Left ventricle myocardium inferior (tissue), 1 donor: ENCODE measurements at regions not wholly inside any gene's neighbourhood (a gene's known extent, or its start where the extent isn't known, plus 50 kb on each side); places are given as distances from the start of the nearest gene placed in this dataset.

Experiments used
- DNase-seq: peaks from one replicate; pipeline ENCODE4 v3.0.0-alpha.2; 2020
- H3K27ac ChIP-seq: fragments of 200-600 bp; replicated peaks from 2 replicates; pipeline ENCODE4 v1.8.0; 2021
- H3K27me3 ChIP-seq: fragments of 200-600 bp; 2 replicates; pipeline ENCODE4 v1.8.0; 2021; ENCODE audit warnings: low read depth
- H3K36me3 ChIP-seq: fragments of 200-600 bp; 2 replicates; pipeline ENCODE4 v1.8.0; 2021
- H3K4me1 ChIP-seq: fragments of 200-600 bp; 2 replicates; pipeline ENCODE4 v1.8.0; 2021
- H3K4me3 ChIP-seq: fragments of 200-600 bp; 2 replicates; pipeline ENCODE4 v1.8.0; 2021; ENCODE audit warnings: mild to moderate bottlenecking, moderate library complexity
- H3K9me3 ChIP-seq: fragments of 200-600 bp; replicated peaks from 2 replicates; pipeline ENCODE4 v1.8.0; 2021
- CTCF ChIP-seq: fragments of 200-600 bp; IDR thresholded peaks from 2 replicates; pipeline ENCODE4 v1.8.0; 2021; ENCODE audit warnings: antibody characterized with exemption, mild to moderate bottlenecking, borderline replicate concordance
- intact Hi-C: fragments of 100-400 bp; cut with micrococcal nuclease; formaldehyde crosslinking; loops from one replicate; pipeline ENCODE4 v1.11.0; 2022
- donor health status: DM: no; HTN: yes; CAD: no; lungs with severe emphysema.

GRCh38 chr4:104205116-104205515 lies 289.6 kb downstream of the CXXC4 start:
- Histone ChIP-seq H3K9me3 (no peaks in the 10 kb centered on the region), H3K27me3 (no peaks in the 10 kb centered on the region), H3K36me3 (no peaks in the 10 kb centered on the region), H3K4me1 (no peaks in the 10 kb centered on the region), H3K4me3 (no peak overlapping the region), H3K27ac (no peak overlapping the region)
- intact Hi-C loops, result no loop called here
- no peak for DNase-seq
- TF ChIP-seq CTCF, result no peak

GRCh38 chr4:104188301-104188700 lies 306.4 kb downstream of the CXXC4 start:
- Histone ChIP-seq H3K27me3 (no peaks in the 10 kb centered on the region), H3K4me1 (no peaks in the 10 kb centered on the region), H3K36me3 (no peaks in the 10 kb centered on the region), H3K4me3 (no peak overlapping the region), H3K9me3 (no peaks in the 10 kb centered on the region), H3K27ac (no peak overlapping the region)
- no peak for DNase-seq
- intact Hi-C loops, result no loop called here
- TF ChIP-seq CTCF, result no peak

GRCh38 chr4:104169437-104169836 lies 325.3 kb downstream of the CXXC4 start:
- no peak overlapping the region for H3K4me3 ChIP-seq
- no peaks in the 10 kb centered on the region for H3K4me1 ChIP-seq
- DNase-seq, result no peak
- H3K27ac ChIP-seq, result no peak overlapping the region
- H3K27me3 ChIP-seq, result no peaks in the 10 kb centered on the region
- no peaks in the 10 kb centered on the region for H3K36me3 ChIP-seq
- intact Hi-C loops, result no loop called here
- H3K9me3 ChIP-seq, result no peaks in the 10 kb centered on the region
- TF ChIP-seq CTCF, result no peak

- intact Hi-C loops, result no loop called here
- DNase-seq, result no peak
- no peaks in the 10 kb centered on the region for H3K9me3 ChIP-seq
- H3K4me3 ChIP-seq, result no peak overlapping the region
- H3K4me1 ChIP-seq, result no peaks in the 10 kb centered on the region
- no peaks in the 10 kb centered on the region for H3K36me3 ChIP-seq
- no peaks in the 10 kb centered on the region for H3K27me3 ChIP-seq
- no peak for TF ChIP-seq CTCF
- no peak overlapping the region for H3K27ac ChIP-seq
Observed at GRCh38 chr4:104166749-104167148, 327.9 kb downstream of the CXXC4 start.

- no peak for TF ChIP-seq CTCF
- Histone ChIP-seq H3K27ac (no peak overlapping the region), H3K36me3 (no peaks in the 10 kb centered on the region), H3K27me3 (no peaks in the 10 kb centered on the region), H3K9me3 (no peaks in the 10 kb centered on the region), H3K4me3 (no peak overlapping the region), H3K4me1 (no peaks in the 10 kb centered on the region)
- no peak for DNase-seq
- intact Hi-C loops, result no loop called here
Observed at GRCh38 chr4:104163820-104164219, 330.9 kb downstream of the CXXC4 start.

- no peaks in the 10 kb centered on the region for H3K9me3 ChIP-seq
- no peaks in the 10 kb centered on the region for H3K4me1 ChIP-seq
- TF ChIP-seq CTCF, result no peak
- DNase-seq, result no peak
- no peak overlapping the region for H3K27ac ChIP-seq
- H3K36me3 ChIP-seq, result no peaks in the 10 kb centered on the region
- no peaks in the 10 kb centered on the region for H3K27me3 ChIP-seq
- intact Hi-C loops, result no loop called here
- H3K4me3 ChIP-seq, result no peak overlapping the region
Observed at GRCh38 chr4:104146048-104146447, 348.6 kb downstream of the CXXC4 start.
